Jurkat, Clone E6-1 (cell line): ENCODE measurements at regions not wholly inside any gene's neighbourhood (a gene's known extent, or its start where the extent isn't known, plus 50 kb on each side); places are given as distances from the start of the nearest gene placed in this dataset.

Experiments
- DNase-seq: peaks from one replicate; pipeline ENCODE4 v3.0.0-alpha.2; 2011; ENCODE audit warnings: low read depth, low spot score
- H3K4me3 ChIP-seq: 2 replicates; pipeline ENCODE4 v1.5.1; 2011; ENCODE audit warnings: mild to moderate bottlenecking, low read length, control low read depth, moderate library complexity

- no peak overlapping the region for H3K4me3 ChIP-seq
- DNase-seq: no peak
Measured at GRCh38 chr1:37125295-37125694, 91.0 kb upstream of the GRIK3 start.

DNA sequence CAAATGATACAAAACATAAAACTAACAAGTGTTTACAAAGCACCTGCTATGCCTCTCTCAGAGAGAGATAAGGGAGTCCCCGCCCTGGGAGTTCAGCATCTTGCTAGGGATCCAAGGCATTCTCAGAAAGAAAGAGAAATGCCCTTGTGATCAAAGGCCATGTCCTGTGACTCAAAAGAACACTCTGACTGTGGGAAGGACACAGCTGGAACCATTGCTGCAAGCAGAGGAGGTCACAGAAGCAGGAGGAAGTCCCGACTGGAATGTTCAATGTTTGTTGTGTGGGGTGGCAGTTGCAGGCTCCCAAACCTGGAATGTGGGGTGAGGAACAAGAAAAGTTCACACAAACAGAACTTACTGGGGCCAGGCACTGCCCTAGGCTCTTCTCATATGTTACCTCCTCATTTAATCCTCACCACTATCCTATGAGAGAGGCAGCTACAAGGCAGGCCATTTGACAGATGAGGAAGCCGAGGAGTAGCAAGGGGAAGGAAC, 93.0 kb upstream of the GRIK3 start:
- DNase-seq: no peak

GRCh38 chr1:37128091-37128490, 93.8 kb upstream of the GRIK3 start:
- no peak for DNase-seq

More for the DNA sequence above, 93.0 kb upstream of the GRIK3 start:
- no peak overlapping the region for H3K4me3 ChIP-seq

DNA sequence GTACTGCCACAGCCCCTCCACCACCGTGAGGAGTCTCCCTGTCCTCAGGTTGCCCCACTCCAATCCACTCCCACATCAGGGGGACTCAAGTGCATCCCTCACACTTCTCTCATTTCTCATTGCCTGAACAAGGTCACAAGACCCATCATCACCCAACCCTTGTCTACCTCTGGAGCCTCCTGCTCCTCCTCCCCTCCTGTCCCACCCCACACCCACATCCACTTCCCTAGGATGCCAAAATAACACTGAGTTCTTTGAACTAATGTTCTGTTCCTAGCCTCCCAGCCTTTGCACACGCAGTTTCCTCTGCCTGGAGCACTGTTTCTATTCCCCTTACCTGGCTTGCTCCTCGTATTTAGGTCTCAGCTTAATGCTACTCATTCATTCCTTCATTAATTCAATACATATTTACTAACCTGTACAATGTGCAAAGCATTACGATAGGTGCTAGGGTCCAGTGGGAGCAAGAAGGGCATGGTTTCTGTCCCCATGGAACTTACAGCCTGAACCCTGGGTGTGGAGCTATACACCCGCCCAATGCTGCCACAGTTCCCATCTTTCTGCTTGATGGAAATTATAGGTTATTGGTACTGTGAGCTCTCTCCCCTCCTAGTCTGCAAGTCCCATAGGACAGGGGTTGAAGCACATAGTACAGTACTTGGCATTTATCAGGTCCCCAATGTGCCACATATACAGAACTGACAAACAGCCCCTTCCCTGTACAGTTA, 96.1 kb upstream of the GRIK3 start:
- no peak for DNase-seq
- H3K4me3 ChIP-seq: no peak overlapping the region

More at GRCh38 chr1:37128091-37128490, 93.8 kb upstream of the GRIK3 start:
- no peak overlapping the region for H3K4me3 ChIP-seq

GRCh38 chr1:37131281-37131680, 97.0 kb upstream of the GRIK3 start:
- no peak for DNase-seq

GRCh38 chr1:37133276-37134145, 99.2 kb upstream of the GRIK3 start:
- DNase-seq: no peak
- no peak overlapping the region for H3K4me3 ChIP-seq

More at GRCh38 chr1:37131281-37131680, 97.0 kb upstream of the GRIK3 start:
- H3K4me3 ChIP-seq: no peak overlapping the region

DNA sequence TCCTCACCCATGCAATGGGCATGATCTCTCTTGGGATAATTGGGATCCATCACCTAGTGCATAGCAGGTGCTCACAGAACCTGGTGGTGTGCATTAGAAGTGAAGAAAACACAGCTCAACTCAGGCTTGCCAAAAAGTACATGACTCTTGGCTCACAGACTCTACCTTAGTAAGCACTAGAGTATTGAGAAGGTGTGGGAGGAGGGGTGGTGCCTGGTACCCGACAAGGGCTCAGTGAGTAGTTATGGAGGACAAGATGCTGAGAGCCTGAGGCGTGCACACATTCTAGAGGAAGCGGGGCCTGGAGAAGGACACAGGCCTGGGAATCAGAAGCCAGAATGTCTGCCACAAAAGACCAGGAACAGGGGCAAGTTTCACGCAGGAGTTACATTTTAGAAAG, 100.3 kb upstream of the GRIK3 start:
- no peak for DNase-seq

GRCh38 chr1:37135032-37135431, 100.7 kb upstream of the GRIK3 start:
- no peak overlapping the region for H3K4me3 ChIP-seq
- no peak for DNase-seq

More for the DNA sequence above, 100.3 kb upstream of the GRIK3 start:
- H3K4me3 ChIP-seq: no peak overlapping the region

GRCh38 chr1:37137014-37137413, 102.7 kb upstream of the GRIK3 start:
- no peak for DNase-seq
- H3K4me3 ChIP-seq: no peak overlapping the region

DNA sequence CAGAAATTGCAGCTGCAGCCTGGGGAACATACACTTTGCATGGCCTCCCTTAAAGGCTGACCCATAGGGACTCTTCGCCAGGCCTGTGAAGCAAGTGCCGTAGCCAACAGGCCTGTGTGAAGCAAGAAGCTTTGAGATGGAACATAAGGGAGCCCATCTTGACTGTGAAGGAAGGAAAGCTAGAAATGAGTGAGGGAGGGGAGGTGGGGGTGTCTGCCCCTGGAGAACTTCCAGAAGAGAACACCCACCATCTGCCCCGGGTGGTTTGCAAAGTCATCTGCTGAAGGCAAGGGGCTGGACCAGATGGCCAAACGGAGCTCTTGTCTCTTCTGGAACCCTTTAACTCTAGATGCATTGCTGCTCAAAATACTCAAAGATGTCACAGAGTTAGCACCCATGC, 103.3 kb upstream of the GRIK3 start:
- H3K4me3 ChIP-seq: no peak overlapping the region
- DNase-seq: no peak

- no peak overlapping the region for H3K4me3 ChIP-seq
- no peak for DNase-seq
Measured at GRCh38 chr1:37143800-37144199, 109.5 kb upstream of the GRIK3 start.

DNA sequence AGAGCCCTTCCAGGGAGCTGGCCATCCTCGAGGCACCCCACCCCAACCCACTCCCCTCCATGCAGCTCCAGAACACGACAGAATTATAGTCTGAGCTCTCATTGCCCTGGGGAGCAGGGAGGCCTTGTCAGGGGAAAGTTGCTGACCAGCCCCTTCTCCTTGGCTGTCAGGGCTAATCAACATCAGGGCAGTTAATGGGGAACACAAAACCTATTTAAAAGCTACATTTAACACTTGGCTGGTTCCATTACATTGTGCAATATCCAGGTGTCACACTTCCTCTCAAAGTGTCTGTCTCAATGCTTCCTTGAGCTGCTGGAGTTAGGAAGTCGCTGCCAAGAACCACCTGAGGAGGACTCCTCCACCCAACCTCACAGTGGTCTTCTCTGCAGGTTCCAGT, 111.8 kb upstream of the GRIK3 start:
- DNase-seq: no peak

GRCh38 chr1:37147392-37147831, 113.1 kb upstream of the GRIK3 start:
- H3K4me3 ChIP-seq: no peak overlapping the region
- no peak for DNase-seq

More for the DNA sequence above, 111.8 kb upstream of the GRIK3 start:
- H3K4me3 ChIP-seq: no peak overlapping the region

- no peak for DNase-seq
- H3K4me3 ChIP-seq: no peak overlapping the region
Measured at GRCh38 chr1:37147906-37148305, 113.6 kb upstream of the GRIK3 start.

GRCh38 chr1:37148663-37149062, 114.3 kb upstream of the GRIK3 start:
- H3K4me3 ChIP-seq: no peak overlapping the region
- DNase-seq: no peak

DNA sequence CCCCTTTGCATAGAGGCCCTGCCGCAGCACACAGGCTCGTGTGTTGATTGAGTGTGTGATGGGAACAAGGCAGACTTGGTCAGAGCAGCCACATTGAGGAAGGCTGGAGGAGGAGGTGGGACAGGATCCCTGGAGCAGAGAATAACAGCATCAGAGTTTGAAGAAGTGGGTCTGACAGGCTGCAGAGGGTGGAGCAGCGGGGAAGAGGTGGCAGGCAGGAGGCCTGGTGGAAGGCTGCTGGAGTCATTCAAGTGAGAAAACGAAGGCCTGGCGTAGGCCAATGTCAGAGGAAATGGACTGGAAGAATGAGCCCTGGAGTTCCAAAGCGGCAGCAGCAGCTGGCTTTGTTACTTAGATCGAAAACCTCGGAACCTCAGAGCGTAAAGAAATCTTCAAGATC, 115.0 kb upstream of the GRIK3 start:
- no peak for DNase-seq
- no peak overlapping the region for H3K4me3 ChIP-seq

DNA sequence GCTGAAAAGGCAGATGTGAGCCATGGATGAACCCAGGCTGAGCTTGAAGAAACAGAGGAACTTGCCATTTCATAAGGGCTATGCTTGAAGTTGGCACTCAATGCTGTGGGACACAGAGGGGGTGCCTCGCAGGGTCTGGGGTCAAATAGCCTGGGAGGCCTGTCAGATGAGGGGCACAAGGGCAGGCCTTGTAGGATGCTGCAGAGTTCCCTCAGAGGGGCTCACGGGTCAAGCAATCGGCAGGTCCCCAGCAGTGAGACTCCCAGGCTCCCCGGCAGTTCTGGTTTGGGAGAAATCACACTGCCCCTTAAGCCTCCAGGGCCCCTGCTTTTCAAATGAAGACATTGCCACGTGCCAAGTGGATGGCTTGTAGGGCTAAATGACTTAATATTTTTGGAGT, 116.7 kb upstream of the GRIK3 start:
- DNase-seq: no peak
- no peak overlapping the region for H3K4me3 ChIP-seq

DNA sequence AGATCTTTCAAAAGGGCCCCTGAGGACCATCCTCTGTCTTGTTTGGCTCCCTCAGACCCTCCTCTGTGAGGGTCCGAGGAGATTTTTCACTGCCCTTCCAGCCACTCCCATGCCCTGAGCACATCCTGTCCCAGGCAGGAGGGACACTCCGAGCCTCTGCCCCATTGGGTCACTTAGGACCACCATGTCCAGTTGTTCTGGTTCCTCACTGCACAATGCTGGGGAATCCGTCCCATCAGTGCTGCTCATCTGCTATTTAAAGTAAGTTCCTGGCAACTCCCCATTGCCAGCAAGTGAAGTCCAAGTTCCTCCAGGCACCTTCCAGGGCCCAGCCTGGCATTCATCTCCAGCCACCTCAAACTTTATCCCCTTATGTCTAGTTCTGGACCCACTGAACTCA, 117.5 kb upstream of the GRIK3 start:
- H3K4me3 ChIP-seq: no peak overlapping the region
- no peak for DNase-seq

DNA sequence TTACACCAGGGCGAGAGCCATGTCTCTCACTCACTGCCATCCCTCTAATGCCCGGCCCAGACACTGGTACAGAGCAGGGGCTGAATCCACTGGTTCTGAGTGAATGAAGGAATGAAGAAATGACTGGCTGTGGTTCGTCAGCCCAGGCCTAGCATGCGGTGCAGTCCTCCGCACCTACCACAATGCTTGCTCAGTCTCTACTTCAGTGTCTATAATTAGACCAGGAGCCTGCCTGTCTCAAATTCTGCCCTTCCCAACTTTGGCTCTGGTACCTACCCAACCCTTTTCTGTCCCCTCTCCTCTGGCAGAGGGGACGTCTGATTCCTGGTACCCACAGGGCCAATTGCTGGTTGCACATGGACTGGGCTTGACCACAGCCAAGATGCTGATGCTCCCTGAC, 118.2 kb upstream of the GRIK3 start:
- DNase-seq: no peak

More for the DNA sequence above, 118.2 kb upstream of the GRIK3 start:
- H3K4me3 ChIP-seq: no peak overlapping the region
